Astrocyte of the cerebellum (primary cell): ENCODE measurements at regions not wholly inside any gene's neighbourhood (a gene's known extent, or its start where the extent isn't known, plus 50 kb on each side); places are given as distances from the start of the nearest gene placed in this dataset.

Source experiments
- DNase-seq: peaks from one replicate; pipeline ENCODE4 v3.0.0-alpha.2; 2011; ENCODE audit warnings: low read depth
- H3K4me3 ChIP-seq: 2 replicates; pipeline ENCODE4 v1.5.1; 2011; ENCODE audit warnings: mild to moderate bottlenecking, low read depth, low read length, moderate library complexity
- CTCF ChIP-seq: IDR thresholded peaks from 2 replicates; pipeline ENCODE4 v1.5.1; 2012; ENCODE audit warnings: low read length, low read depth, moderate library complexity, mild to moderate bottlenecking; ENCODE audit errors: missing control alignments
- in situ Hi-C: cut with HindIII; loops from 2 replicates; pipeline ENCODE4 v1.10.0; 2017; ENCODE audit warnings: low sequenced_read_pairs

- no peak for TF ChIP-seq CTCF
- in situ Hi-C loops, result loop anchor here (25.0 kb wide), 1 partner anchor 545 kb away; no protein-coding TSS in a partner anchor
- H3K4me3 ChIP-seq, result no peak overlapping the region
- DNase-seq, result no peak
These were observed 295.5 kb downstream of the ETS1 start for GRCh38 chr11:128291835-128292234.

- no peak overlapping the region for H3K4me3 ChIP-seq
- no peak for DNase-seq
- no peak for TF ChIP-seq CTCF
These were observed 296.4 kb downstream of the ETS1 start for GRCh38 chr11:128291007-128291406.

GRCh38 chr11:128290106-128290840 is 297.1 kb downstream of the ETS1 start:
- DNase-seq, result peak; percentile 87
- in situ Hi-C loops, result loop anchor here (25.0 kb wide), 1 partner anchor 547 kb away; no protein-coding TSS in a partner anchor
- TF ChIP-seq CTCF, result peak; percentile 73
- H3K4me3 ChIP-seq, result no peak overlapping the region

More at GRCh38 chr11:128291007-128291406, 296.4 kb downstream of the ETS1 start:
- in situ Hi-C loops, result loop anchor here (25.0 kb wide), 1 partner anchor 546 kb away; no protein-coding TSS in a partner anchor

DNA sequence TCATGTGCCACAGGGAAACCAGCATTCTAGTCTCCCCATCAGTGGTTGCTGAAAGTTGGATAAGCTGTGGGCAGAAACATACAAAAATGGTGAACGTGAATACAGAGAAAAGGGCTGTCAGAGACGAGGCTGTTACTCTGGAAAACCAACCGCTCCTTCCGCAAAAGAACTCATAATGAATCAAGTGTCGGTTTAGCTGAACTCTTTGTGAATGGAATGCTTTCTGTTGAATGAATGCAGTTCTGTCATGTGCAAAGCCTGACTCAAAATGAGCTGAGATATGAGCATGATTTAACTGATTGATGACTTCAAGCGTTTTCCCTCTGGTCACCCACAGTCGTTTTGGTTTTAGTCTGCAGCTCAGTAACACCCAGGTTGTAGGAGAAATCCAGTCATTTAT is 298.3 kb downstream of the ETS1 start:
- TF ChIP-seq CTCF, result no peak
- DNase-seq, result no peak
- no peak overlapping the region for H3K4me3 ChIP-seq
- in situ Hi-C loops, result loop anchor here (25.0 kb wide), 1 partner anchor 548 kb away; no protein-coding TSS in a partner anchor

- H3K4me3 ChIP-seq, result no peak overlapping the region
- in situ Hi-C loops, result loop anchor here (25.0 kb wide), 1 partner anchor 549 kb away; no protein-coding TSS in a partner anchor
- no peak for DNase-seq
- TF ChIP-seq CTCF, result no peak
These were observed 299.0 kb downstream of the ETS1 start for GRCh38 chr11:128288368-128288767.

DNA sequence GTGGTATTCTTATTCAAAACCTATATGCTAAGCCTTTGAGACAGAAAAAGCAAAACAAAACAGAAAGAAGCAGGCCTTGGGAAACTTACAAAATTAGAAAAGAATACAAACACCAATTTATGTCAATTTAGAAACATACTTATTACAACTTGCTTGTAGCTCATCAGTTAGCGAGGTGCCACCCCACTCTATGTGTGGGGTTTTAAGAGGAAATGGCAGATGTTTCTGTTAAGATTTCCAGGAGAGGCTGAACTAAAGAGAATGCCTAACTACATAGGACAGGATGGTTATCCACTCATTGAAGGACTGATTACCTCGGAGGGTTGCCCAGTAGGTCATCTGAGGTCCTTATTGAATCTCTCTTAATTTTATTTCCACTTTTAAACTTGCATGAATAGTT is 302.0 kb downstream of the ETS1 start:
- in situ Hi-C loops, result loop anchor here (25.0 kb wide), 1 partner anchor 552 kb away; no protein-coding TSS in a partner anchor
- TF ChIP-seq CTCF, result no peak
- no peak overlapping the region for H3K4me3 ChIP-seq
- no peak for DNase-seq
